ENCODE measurements at regions not wholly inside any gene's neighbourhood (a gene's known extent, or its start where the extent isn't known, plus 50 kb on each side); places are given as distances from the start of the nearest gene placed in this dataset.

GRCh38 chr12:132397934-132398385 is 68.6 kb upstream of the GALNT9 start:
- WGBS, 2 donors, result 31 to 72% methylated on average over 14 of the region's 14 CpGs
- Histone ChIP-seq H3K4me3 (no peak overlapping the region), H3K27ac (no peak overlapping the region), H3K27me3 (peaks cover 15 to 83% (median 57%) of the 10 kb centered on the region in 3 donors), H3K4me1 (no peaks in the 10 kb centered on the region), H3K9me3 (no peaks in the 10 kb centered on the region), H3K36me3 (no peaks in the 10 kb centered on the region)
- no peak for TF ChIP-seq POLR2A (IDR thresholded peaks at IDR 0.05)
- TF ChIP-seq EP300 (IDR thresholded peaks at IDR 0.05), result no peak
- no peak for TF ChIP-seq POLR2AphosphoS5 (IDR thresholded peaks at IDR 0.05)
- TF ChIP-seq CTCF (IDR thresholded peaks at IDR 0.05), result no peak
- peak; percentile 47 for DNase-seq
- intact Hi-C loops (cut with DNase I), result no loop called here

GRCh38 chr12:132397152-132397933 is 68.0 kb upstream of the GALNT9 start:
- Histone ChIP-seq H3K27ac (no peak overlapping the region), H3K27me3 (peaks cover 15 to 83% (median 54%) of the 10 kb centered on the region in 3 donors), H3K9me3 (no peaks in the 10 kb centered on the region), H3K4me3 (no peak overlapping the region), H3K4me1 (no peaks in the 10 kb centered on the region), H3K36me3 (no peaks in the 10 kb centered on the region)
- TF ChIP-seq POLR2A (IDR thresholded peaks at IDR 0.05), result no peak
- TF ChIP-seq EP300 (IDR thresholded peaks at IDR 0.05), result no peak
- no peak for TF ChIP-seq POLR2AphosphoS5 (IDR thresholded peaks at IDR 0.05)
- TF ChIP-seq CTCF (IDR thresholded peaks at IDR 0.05), result no peak
- peak; percentile 33 for DNase-seq
- 11 to 47% methylated on average over 39 of the region's 39 CpGs for WGBS, 2 donors
- intact Hi-C loops (cut with DNase I), result no loop called here

GRCh38 chr12:132396657-132397056 is 67.3 kb upstream of the GALNT9 start:
- 70 to 87% methylated on average over 16 of the region's 16 CpGs for WGBS, 2 donors
- intact Hi-C loops (cut with DNase I), result no loop called here

GRCh38 chr12:132395908-132396305 is 66.5 kb upstream of the GALNT9 start:
- intact Hi-C loops (cut with DNase I), result no loop called here
- Histone ChIP-seq H3K27me3 (peaks cover 15 to 75% (median 45%) of the 10 kb centered on the region in 3 donors), H3K36me3 (no peaks in the 10 kb centered on the region), H3K9me3 (no peaks in the 10 kb centered on the region), H3K4me1 (no peaks in the 10 kb centered on the region), H3K4me3 (no peak overlapping the region), H3K27ac (no peak overlapping the region)
- TF ChIP-seq POLR2AphosphoS5 (IDR thresholded peaks at IDR 0.05), result no peak
- TF ChIP-seq CTCF (IDR thresholded peaks at IDR 0.05), result no peak
- TF ChIP-seq EP300 (IDR thresholded peaks at IDR 0.05), result no peak
- TF ChIP-seq POLR2A (IDR thresholded peaks at IDR 0.05), result no peak
- peak; percentile 50 for DNase-seq
- 80 to 90% methylated on average over 24 of the region's 24 CpGs for WGBS, 2 donors

More at GRCh38 chr12:132396657-132397056, 67.3 kb upstream of the GALNT9 start:
- DNase-seq, result peak; percentile 22
- H3K4me1 ChIP-seq, result no peaks in the 10 kb centered on the region
- no peak for TF ChIP-seq CTCF (IDR thresholded peaks at IDR 0.05)
- no peaks in the 10 kb centered on the region for H3K36me3 ChIP-seq
- no peak overlapping the region for H3K27ac ChIP-seq
- H3K9me3 ChIP-seq, result no peaks in the 10 kb centered on the region
- peaks cover 15 to 78% (median 47%) of the 10 kb centered on the region in 3 donors for H3K27me3 ChIP-seq
- no peak overlapping the region for H3K4me3 ChIP-seq
